Upper lobe of left lung (tissue), 6 donors: ENCODE measurements at regions not wholly inside any gene's neighbourhood (a gene's known extent, or its start where the extent isn't known, plus 50 kb on each side); places are given as distances from the start of the nearest gene placed in this dataset.

Experiments
- ATAC-seq, 2 donors: fragments of 200-7000 bp; cut with Tn5 transposase; one replicate each; pipeline ENCODE4 v1.9.1; 2022; ENCODE audit warnings: mild to moderate bottlenecking in 2 of 2, moderate library complexity in 2 of 2; ENCODE audit not compliant: low FRiP score in 2 of 2
- DNase-seq, 2 donors: peaks; one replicate each; pipeline ENCODE4 v3.0.0-alpha.2; 2019 to 2020
- H3K27ac ChIP-seq, 4 donors: fragments of 200-600 bp; sonication (generic); one replicate each; pipeline ENCODE4 v1.5.1; 2016 to 2019
- H3K27me3 ChIP-seq, 4 donors: fragments of 200-600 bp; sonication (generic); one replicate each; pipeline ENCODE4 v1.5.1; 2017 to 2019
- H3K36me3 ChIP-seq, 4 donors: fragments of 200-600 bp; sonication (generic); one replicate each; pipeline ENCODE4 v1.5.1; 2016 to 2019
- H3K4me1 ChIP-seq, 4 donors: fragments of 200-600 bp; sonication (generic); one replicate each; pipeline ENCODE4 v1.5.1; 2018 to 2019
- H3K4me3 ChIP-seq, 4 donors: fragments of 200-600 bp; sonication (generic); one replicate each; pipeline ENCODE4 v1.5.1; 2017 to 2019; ENCODE audit warnings: mild to moderate bottlenecking in 2 of 4, moderate library complexity in 1 of 4
- H3K9me3 ChIP-seq, 4 donors: fragments of 200-600 bp; sonication (generic); one replicate each; pipeline ENCODE4 v1.5.1; 2018 to 2019
- EP300 ChIP-seq, 4 donors: sonication (generic); formaldehyde crosslinking; IDR thresholded peaks; one replicate each; pipeline ENCODE4 v1.5.1; 2017; ENCODE audit warnings: antibody characterized with exemption in 4 of 4, control low read depth in 2 of 4
- POLR2A ChIP-seq, 4 donors: fragments of 450-650 bp; IDR thresholded peaks; one replicate each; pipeline ENCODE4 v1.5.1; 2016 to 2017; ENCODE audit warnings: antibody characterized with exemption in 4 of 4, mild to moderate bottlenecking in 2 of 4
- POLR2AphosphoS5 ChIP-seq, 2 donors: sonication (generic); formaldehyde crosslinking; IDR thresholded peaks; one replicate each; pipeline ENCODE4 v1.5.1; 2017; ENCODE audit warnings: antibody characterized with exemption in 2 of 2
- WGBS, 2 donors: methylation state at CpG; one replicate each; pipeline ENCODE4 v1.1.5; 2017 to 2018; 5-methylcytosine and 5-hydroxymethylcytosine counted together
- TF ChIP-seq, protein P1 (sequence below), 6 experiments: fragments of 450-650 bp in 4 of 6; fragments of 200-600 bp in 2 of 6; sonication (generic) in 2 of 6; IDR thresholded peaks; one replicate each; pipeline ENCODE4 v1.5.1; 2016 to 2019; ENCODE audit warnings: antibody characterized with exemption in 6 of 6
- donor health status: DM: no; HTN: no; CAD: no; lungs with moderate emphysema.
- donor health status: DM: no; HTN: yes; CAD: no; lungs with severe emphysema.

DNA sequence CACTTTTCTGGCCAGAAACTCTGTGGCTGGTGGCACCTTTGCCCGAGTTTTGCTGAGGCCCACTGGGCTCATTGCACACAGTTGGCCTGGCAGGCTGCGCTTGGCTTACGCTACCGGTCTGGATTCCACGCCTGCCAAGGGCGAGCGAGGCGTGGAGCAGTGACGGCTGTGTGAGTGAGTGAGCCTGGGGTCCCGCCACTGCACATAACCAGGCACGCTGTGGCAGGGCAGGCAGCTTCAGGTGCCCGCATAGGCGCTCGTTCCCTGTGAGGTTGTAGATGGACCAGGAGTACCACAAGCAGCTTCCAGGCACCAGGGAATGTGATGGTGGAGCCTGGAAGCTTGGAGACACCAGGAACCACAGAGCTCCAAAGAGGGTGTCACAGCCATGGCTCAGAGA, 190.1 kb upstream of the DEFB112 start:
- Histone ChIP-seq H3K36me3 (no peaks in the 10 kb centered on the region), H3K4me1 (no peaks in the 10 kb centered on the region), H3K27me3 (no peaks in the 10 kb centered on the region), H3K27ac (no peak overlapping the region), H3K9me3 (no peaks in the 10 kb centered on the region), H3K4me3 (no peak overlapping the region)
- ATAC-seq (peak in 1 of 2 donors; percentile 8), DNase-seq (peak in 1 of 2 donors; percentile 61)
- TF ChIP-seq, protein P1, sequence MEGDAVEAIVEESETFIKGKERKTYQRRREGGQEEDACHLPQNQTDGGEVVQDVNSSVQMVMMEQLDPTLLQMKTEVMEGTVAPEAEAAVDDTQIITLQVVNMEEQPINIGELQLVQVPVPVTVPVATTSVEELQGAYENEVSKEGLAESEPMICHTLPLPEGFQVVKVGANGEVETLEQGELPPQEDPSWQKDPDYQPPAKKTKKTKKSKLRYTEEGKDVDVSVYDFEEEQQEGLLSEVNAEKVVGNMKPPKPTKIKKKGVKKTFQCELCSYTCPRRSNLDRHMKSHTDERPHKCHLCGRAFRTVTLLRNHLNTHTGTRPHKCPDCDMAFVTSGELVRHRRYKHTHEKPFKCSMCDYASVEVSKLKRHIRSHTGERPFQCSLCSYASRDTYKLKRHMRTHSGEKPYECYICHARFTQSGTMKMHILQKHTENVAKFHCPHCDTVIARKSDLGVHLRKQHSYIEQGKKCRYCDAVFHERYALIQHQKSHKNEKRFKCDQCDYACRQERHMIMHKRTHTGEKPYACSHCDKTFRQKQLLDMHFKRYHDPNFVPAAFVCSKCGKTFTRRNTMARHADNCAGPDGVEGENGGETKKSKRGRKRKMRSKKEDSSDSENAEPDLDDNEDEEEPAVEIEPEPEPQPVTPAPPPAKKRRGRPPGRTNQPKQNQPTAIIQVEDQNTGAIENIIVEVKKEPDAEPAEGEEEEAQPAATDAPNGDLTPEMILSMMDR (IDR thresholded peaks at IDR 0.05) = no peak
- TF ChIP-seq POLR2A (IDR thresholded peaks at IDR 0.05) (no peak), EP300 (IDR thresholded peaks at IDR 0.05) (no peak), POLR2AphosphoS5 (IDR thresholded peaks at IDR 0.05) (no peak)
- WGBS, 2 donors = 87 to 92% methylated on average over 12 to 14 of the region's 14 CpGs

DNA sequence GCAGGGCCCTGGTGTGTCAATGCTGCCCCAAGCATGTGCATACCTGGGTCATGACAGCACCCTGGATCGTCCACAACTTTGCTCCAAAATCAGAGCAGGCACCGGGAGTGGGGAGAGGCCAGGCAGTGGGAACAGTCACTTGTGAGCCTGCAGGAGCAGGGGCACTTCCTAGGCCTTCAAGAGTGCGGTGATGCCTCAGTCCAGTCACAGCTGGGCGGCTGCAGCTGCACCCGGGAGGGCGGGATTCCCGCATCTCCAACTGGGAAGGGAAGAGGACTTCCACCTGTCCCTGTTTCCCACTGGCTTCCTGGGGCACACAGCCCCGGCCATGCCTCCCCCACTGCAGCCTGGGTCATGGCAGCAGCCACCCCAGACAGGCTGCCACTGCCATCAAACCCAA, 191.3 kb upstream of the DEFB112 start:
- H3K36me3 ChIP-seq = no peaks in the 10 kb centered on the region
- H3K4me1 ChIP-seq = no peaks in the 10 kb centered on the region
- ATAC-seq = no peak
- TF ChIP-seq POLR2AphosphoS5 (IDR thresholded peaks at IDR 0.05) (no peak), EP300 (IDR thresholded peaks at IDR 0.05) (no peak), POLR2A (IDR thresholded peaks at IDR 0.05) (no peak)
- TF ChIP-seq, protein P1 (IDR thresholded peaks at IDR 0.05) = no peak
- H3K4me3 ChIP-seq = no peak overlapping the region
- H3K27me3 ChIP-seq = no peaks in the 10 kb centered on the region
- no peaks in the 10 kb centered on the region for H3K9me3 ChIP-seq
- 78 to 86% methylated on average over 2 to 3 of the region's 8 CpGs for WGBS, 2 donors
- peak in 1 of 2 donors; percentile 59 for DNase-seq
- H3K27ac ChIP-seq = no peak overlapping the region

DNA sequence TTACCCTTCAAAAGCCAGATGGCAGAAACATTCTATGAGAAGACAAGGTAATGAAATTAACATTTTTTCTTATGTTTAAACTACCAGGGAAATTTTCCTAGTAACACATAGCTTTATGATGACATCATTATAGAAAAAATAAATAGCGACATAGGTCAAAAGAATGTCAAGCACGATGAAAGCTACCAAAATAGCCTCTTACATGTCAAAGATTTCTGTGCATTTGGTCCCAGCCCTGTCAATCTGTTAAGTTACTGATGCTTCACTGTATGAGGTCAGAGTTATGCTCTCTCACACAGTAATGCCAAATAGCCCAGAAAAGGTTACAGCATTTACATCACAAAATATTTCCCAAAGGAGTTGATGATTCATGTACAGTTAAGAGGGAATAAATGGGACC, 199.8 kb upstream of the DEFB112 start:
- no peaks in the 10 kb centered on the region for H3K36me3 ChIP-seq
- no peak for DNase-seq
- WGBS, 2 donors = 26 to 36% methylated on average over 2 of the region's 2 CpGs
- ATAC-seq = no peak
- TF ChIP-seq POLR2A (IDR thresholded peaks at IDR 0.05) (no peak), EP300 (IDR thresholded peaks at IDR 0.05) (no peak), POLR2AphosphoS5 (IDR thresholded peaks at IDR 0.05) (no peak)
- TF ChIP-seq, protein P1 (IDR thresholded peaks at IDR 0.05) = no peak
- no peaks in the 10 kb centered on the region for H3K9me3 ChIP-seq
- no peaks in the 10 kb centered on the region for H3K4me1 ChIP-seq
- H3K27ac ChIP-seq = no peak overlapping the region
- H3K27me3 ChIP-seq = no peaks in the 10 kb centered on the region
- H3K4me3 ChIP-seq = no peak overlapping the region

DNA sequence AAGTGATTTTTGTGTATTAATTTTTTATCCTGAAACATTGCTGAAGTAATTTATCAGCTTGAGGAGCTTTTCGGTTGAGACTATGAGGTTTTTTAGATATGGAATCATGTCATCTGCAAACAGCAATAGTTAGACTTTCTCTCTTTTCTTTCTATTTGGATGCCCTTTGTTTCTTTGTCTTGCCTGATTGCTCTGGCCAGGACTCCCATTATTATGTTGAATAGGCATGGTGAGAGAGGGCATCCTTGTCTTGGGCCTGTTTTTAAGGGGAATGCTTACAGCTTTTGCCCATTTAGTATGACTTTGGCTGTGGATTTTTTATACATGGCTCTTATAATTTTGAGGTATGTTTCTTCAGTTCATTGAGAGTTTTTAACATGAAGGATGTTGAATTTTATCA, 207.6 kb upstream of the DEFB112 start:
- no peaks in the 10 kb centered on the region for H3K4me1 ChIP-seq
- H3K27ac ChIP-seq = no peak overlapping the region
- TF ChIP-seq, protein P1 (IDR thresholded peaks at IDR 0.05) = no peak
- TF ChIP-seq POLR2A (IDR thresholded peaks at IDR 0.05) = no peak
- no peak for TF ChIP-seq EP300 (IDR thresholded peaks at IDR 0.05)
- TF ChIP-seq POLR2AphosphoS5 (IDR thresholded peaks at IDR 0.05) = no peak
- no peak for DNase-seq
- H3K9me3 ChIP-seq = no peaks in the 10 kb centered on the region
- H3K36me3 ChIP-seq = no peaks in the 10 kb centered on the region
- H3K27me3 ChIP-seq = no peaks in the 10 kb centered on the region
- 94 to 97% methylated on average over 1 of the region's 1 CpG for whole genome bisulfite sequencing, 2 donors
- ATAC-seq = no peak
- H3K4me3 ChIP-seq = no peak overlapping the region

DNA sequence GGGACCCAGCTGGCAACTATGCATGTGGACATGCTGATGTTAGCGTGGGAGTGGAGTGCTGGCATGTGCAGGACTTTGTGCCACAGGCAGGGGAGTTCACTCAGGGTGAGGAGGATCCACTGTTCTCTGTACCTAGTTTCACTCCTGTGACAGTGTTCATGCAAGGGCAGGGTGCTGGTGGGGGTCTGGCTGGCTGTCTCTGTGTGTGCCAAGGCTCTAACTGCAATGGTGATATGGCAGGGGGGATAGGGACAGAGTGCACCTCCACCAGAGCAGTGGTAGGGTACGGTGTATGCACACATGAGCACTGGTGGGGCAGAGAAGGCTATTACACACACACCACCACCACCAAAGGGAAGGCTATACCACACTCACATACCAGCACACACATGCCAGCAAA, 210.2 kb upstream of the DEFB112 start:
- H3K27ac ChIP-seq = no peak overlapping the region
- no peak overlapping the region for H3K4me3 ChIP-seq
- no peaks in the 10 kb centered on the region for H3K4me1 ChIP-seq
- WGBS, 2 donors = 90% methylated on average over 2 of the region's 2 CpGs
- DNase-seq (no peak), ATAC-seq (peak in 1 of 2 donors; percentile 69)
- no peaks in the 10 kb centered on the region for H3K27me3 ChIP-seq
- H3K36me3 ChIP-seq = no peaks in the 10 kb centered on the region
- H3K9me3 ChIP-seq = no peaks in the 10 kb centered on the region
- TF ChIP-seq, protein P1 (IDR thresholded peaks at IDR 0.05) = no peak
- TF ChIP-seq POLR2A (IDR thresholded peaks at IDR 0.05) (no peak), POLR2AphosphoS5 (IDR thresholded peaks at IDR 0.05) (no peak), EP300 (IDR thresholded peaks at IDR 0.05) (no peak)
